ENCODE measurements at regions not wholly inside any gene's neighbourhood (a gene's known extent, or its start where the extent isn't known, plus 50 kb on each side); places are given as distances from the start of the nearest gene placed in this dataset.

- TF ChIP-seq POLR2A (IDR thresholded peaks at IDR 0.05): no peak
- TF ChIP-seq CTCF (IDR thresholded peaks at IDR 0.05): no peak
These were observed 439.3 kb upstream of the ZNF608 start for GRCh38 chr5:125185740-125186139.

Measured in tibial nerve (tissue), 3 donors.